NCI-H128 (cell line): ENCODE measurements at regions not wholly inside any gene's neighbourhood (a gene's known extent, or its start where the extent isn't known, plus 50 kb on each side); places are given as distances from the start of the nearest gene placed in this dataset.
"Not testable (repeated sequence)": the region's sequence is repeated elsewhere in the genome, so short reads cannot be mapped to it uniquely, and the experiment has no call there.

Experiments
- DNase-seq: peaks from one replicate; lab custom pipeline; 2025; ENCODE audit not compliant: unreplicated experiment; lab: John Stamatoyannopoulos, UW

DNA sequence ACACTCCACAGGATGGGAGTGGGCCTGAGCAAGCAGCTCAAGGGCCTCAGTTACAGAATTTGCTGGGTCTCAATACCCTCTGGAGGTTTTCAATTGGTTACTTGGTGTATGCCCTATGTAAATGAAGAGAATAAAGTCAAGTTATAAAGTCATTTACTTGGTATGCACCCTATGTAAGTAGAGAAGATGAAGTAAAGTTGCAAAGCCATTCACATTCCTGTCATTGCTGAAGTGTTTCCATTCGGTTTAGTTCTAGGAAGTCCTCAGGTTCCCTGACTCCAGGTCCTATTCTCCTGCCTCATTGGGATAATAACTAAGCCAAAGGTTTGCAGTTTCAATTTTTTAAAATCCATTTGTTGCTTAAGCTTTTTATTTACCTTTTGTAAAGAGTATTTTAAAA lies 272.6 kb upstream of the NPSR1 start:
- no peak for DNase-seq

GRCh38 chr7:34389332-34390078 lies 268.5 kb upstream of the NPSR1 start:
- no peak for DNase-seq

DNA sequence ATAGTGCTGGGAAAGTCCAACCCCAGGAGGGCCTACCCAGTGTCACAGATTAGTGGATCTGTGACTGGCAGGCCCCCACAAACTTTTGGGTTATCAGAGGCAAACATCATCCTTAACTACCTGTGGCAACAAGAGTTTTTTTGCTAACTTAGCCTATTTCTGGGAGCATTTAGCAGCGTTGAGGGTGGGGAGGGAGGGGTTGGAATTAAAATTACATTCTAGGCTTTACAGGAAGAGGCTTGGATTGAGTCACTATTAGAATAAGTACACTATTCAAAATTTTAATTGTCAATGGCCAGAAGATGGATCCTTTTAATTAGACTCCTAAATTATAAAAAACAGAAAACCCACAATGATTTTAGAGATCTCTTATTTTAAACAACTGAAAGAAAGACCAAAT lies 267.9 kb upstream of the NPSR1 start:
- DNase-seq = no peak

DNA sequence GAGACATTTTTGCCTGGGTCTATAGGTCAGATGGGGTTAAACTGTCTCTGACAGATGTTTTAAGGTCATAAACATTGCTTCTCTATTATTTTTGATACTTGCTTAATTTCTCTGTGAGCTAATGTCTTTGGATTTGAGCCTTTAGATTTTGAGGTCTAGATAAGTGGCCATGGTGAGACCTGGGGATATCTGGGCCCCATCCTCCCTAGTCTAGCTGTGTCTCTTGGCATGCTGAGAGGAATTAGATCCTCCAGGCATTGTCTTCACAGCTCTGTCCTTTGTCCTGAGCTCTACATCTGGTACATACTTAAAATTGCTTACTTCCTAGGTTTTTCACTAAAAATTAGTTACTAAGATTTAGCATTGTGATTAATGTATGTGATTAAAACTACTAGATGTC lies 265.0 kb upstream of the NPSR1 start:
- no peak for DNase-seq

DNA sequence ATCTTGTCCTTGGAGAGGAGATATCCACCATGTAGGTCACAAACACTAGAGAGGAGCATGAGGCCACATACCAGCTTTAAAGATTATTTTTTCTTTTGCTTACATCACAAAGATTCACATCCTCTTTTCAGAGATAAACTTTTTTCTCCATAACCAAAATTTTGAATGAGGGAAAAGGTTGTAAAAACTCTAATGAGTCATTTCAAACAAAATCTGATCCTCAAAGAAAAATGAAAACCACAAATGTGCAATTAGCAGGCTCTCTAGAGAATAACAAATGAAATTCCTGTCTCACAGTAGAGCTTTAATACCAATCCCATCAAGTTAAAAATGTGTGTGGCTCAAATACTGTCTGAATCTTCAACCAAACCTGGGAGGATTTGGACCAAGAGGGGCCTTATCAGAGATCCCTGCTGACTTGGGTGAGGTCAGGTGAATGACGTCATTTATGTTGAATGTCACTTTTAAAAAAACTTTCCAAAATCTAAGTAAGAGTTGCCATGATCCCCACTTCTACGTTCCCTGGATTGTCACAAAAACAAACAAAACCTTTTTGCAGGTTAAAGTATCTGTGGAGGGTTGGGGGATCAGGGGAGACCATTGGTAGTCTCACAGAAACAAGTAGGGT lies 261.5 kb upstream of the NPSR1 start:
- no peak for DNase-seq

GRCh38 chr7:34401776-34402175 lies 256.2 kb upstream of the NPSR1 start:
- DNase-seq = no peak

- no peak for DNase-seq
Observed at GRCh38 chr7:34406848-34407530, 251.0 kb upstream of the NPSR1 start.

DNA sequence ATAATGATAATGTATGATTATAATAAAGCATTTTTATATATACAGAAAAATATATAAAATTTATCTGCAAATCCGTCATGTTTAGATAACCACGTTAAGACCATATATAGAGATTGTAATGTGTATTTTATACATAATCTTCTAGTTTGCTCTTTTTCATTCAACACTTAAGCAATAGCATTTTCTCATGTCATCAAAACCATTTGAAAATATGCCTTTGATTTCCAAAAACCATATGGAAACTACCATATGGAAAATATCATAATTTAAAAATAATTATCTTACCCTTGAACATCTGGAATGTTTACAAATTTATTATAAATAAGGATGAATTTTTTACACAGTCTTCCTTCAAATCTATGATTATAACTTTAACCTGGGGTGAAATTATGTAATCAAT lies 250.4 kb upstream of the NPSR1 start:
- no peak for DNase-seq

- no peak for DNase-seq
Observed at GRCh38 chr7:34417781-34418180, 240.2 kb upstream of the NPSR1 start.

- no peak for DNase-seq
Observed at GRCh38 chr7:34421526-34421925, 236.5 kb upstream of the NPSR1 start.

- DNase-seq = no peak
Observed at GRCh38 chr7:34425194-34425593, 232.8 kb upstream of the NPSR1 start.

GRCh38 chr7:34425631-34426384 lies 232.2 kb upstream of the NPSR1 start:
- DNase-seq = no peak

- no peak for DNase-seq
Observed at GRCh38 chr7:34430456-34430855, 227.6 kb upstream of the NPSR1 start.

GRCh38 chr7:34438436-34438835 lies 219.6 kb upstream of the NPSR1 start:
- no peak for DNase-seq

DNA sequence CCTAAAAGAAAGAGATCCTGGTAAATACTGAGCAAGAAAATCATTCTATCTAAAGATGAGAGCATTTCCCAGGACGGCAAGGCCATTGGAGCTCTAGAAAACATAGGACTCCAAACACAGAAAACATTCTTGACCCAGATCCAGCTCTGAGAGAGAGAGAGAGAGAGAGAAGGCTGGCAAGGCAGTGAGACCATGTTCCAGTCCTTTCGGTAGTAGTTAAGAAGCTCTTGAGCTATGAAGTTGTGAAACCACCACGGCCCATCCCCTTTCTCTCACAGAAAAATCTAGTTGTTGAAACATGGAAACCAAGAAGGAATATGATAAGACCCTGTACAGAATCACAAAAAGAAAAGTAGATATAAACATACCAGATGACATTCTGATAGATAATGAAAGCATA lies 212.4 kb upstream of the NPSR1 start:
- DNase-seq = no peak

DNA sequence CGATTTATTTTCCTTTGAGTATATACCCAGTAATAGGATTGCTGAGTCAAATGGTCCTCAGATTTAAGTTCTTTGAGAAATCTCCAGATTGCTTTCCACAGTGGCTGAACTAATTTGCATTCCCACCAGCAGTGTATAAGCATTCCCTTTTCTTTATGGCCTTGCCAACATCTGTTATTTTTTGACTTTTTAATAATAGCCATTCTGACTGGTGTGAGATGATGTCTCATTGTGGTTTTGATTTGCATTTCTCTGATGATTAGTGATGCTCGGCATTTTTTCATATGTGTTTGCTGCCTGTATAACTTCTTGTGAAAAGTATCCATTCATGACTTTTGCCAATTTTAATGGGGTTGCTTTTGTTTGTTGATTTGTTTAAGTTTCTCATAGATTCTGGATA lies 209.5 kb upstream of the NPSR1 start:
- DNase-seq = not testable (repeated sequence)

DNA sequence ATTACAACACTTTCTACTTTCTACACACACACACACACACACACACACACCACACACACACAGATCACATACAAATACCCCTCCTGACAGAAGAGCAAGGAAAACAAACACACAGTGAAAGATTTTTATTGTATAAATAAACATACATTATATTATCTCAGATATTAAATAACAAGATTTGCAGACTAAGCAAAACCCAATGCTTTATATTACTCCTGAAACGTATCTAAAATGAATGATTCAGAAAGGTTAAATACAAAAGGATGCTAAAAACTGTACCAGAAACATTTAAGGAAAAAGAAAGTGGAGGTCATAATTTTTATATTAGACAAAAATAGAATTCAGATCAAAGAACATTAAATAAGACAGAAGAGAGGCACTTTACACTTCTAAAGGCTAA lies 208.3 kb upstream of the NPSR1 start:
- DNase-seq = no peak

- no peak for DNase-seq
Observed at GRCh38 chr7:34451183-34451582, 206.8 kb upstream of the NPSR1 start.

DNA sequence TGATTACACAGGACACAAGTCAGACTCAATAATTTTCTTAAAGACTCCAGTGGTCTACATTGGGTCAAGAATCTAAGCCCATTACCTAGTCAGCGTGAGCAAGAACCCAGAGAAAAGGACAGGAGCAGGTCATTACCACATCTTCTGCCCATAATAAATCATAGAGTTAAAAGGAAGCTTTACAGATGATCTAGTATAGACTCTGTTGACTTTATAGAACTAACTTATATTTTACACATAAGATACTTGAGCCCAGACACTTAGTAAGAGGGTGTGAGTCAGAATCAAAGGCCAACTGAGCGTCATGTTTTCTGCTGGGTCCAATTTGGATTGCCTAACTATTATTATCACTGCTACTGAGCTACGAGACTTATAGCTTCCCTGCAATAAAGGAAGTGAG lies 206.1 kb upstream of the NPSR1 start:
- no peak for DNase-seq

DNA sequence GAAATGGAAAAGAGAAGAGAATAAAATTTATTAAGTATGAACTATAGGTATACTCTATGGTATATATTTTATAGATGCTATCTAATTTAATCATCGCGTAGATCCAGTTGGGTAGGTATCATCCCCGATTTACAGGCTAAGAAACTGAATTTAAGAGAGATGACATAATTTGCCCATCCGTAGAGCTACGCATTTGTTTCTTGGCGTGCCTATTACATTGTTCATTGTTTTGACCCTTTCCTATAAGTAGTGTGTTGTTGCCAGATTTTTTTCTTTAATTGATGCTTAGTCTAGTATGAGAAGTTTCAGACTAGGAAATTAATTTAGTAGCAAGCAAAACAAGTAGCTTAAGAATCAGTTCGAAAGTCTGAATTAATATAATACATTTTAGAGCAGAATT lies 205.7 kb upstream of the NPSR1 start:
- DNase-seq = no peak

GRCh38 chr7:34453150-34453549 lies 204.9 kb upstream of the NPSR1 start:
- no peak for DNase-seq

DNA sequence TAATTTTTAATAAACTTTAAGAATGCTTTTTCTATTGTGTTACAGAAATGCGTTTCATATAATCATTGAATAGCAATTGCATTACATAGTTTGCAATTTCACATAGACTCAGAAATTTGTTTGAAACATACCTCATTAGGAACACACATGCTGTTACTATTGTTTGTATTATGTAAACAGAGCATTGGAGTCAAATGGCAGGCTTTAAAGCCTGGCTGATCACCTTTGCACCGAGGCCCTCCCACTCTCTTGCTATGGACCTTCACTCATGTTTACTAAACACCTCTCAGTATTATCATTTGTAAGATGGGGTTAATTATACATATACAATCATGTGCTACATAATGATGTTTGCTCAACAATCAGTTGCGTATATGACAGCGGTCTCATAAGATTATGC lies 203.6 kb upstream of the NPSR1 start:
- no peak for DNase-seq
